ENCODE measurements at regions not wholly inside any gene's neighbourhood (a gene's known extent, or its start where the extent isn't known, plus 50 kb on each side); places are given as distances from the start of the nearest gene placed in this dataset.
A peak's percentile ranks its signal among the peaks of the same experiment; 100 is the strongest.

GRCh38 chr9:87278971-87279733 is 218.5 kb upstream of the DAPK1 start:
- H3K36me3 ChIP-seq, result no peaks in the 10 kb centered on the region
- DNase-seq, result no peak
- no peaks in the 10 kb centered on the region for H3K27me3 ChIP-seq
- H3K9me3 ChIP-seq, result no peaks in the 10 kb centered on the region
- no peak overlapping the region for H3K4me3 ChIP-seq

GRCh38 chr9:87280421-87280820 is 217.2 kb upstream of the DAPK1 start:
- DNase-seq, result peak; percentile 29
- H3K4me3 ChIP-seq, result no peak overlapping the region
- no peaks in the 10 kb centered on the region for H3K9me3 ChIP-seq
- no peaks in the 10 kb centered on the region for H3K27me3 ChIP-seq
- no peaks in the 10 kb centered on the region for H3K36me3 ChIP-seq

- DNase-seq, result no peak
- no peaks in the 10 kb centered on the region for H3K9me3 ChIP-seq
- no peak overlapping the region for H3K4me3 ChIP-seq
- no peaks in the 10 kb centered on the region for H3K36me3 ChIP-seq
- no peaks in the 10 kb centered on the region for H3K27me3 ChIP-seq
Measured at GRCh38 chr9:87282538-87282937, 215.1 kb upstream of the DAPK1 start.

GRCh38 chr9:87283585-87283984 is 214.1 kb upstream of the DAPK1 start:
- Histone ChIP-seq H3K4me3 (no peak overlapping the region), H3K36me3 (no peaks in the 10 kb centered on the region), H3K9me3 (no peaks in the 10 kb centered on the region), H3K27me3 (no peaks in the 10 kb centered on the region)
- DNase-seq, result no peak

GRCh38 chr9:87285183-87285850 is 212.3 kb upstream of the DAPK1 start:
- peak; percentile 17 for DNase-seq
- no peak overlapping the region for H3K4me3 ChIP-seq
- no peaks in the 10 kb centered on the region for H3K27me3 ChIP-seq
- no peaks in the 10 kb centered on the region for H3K9me3 ChIP-seq
- no peaks in the 10 kb centered on the region for H3K36me3 ChIP-seq

GRCh38 chr9:87286506-87286905 is 211.2 kb upstream of the DAPK1 start:
- Histone ChIP-seq H3K36me3 (no peaks in the 10 kb centered on the region), H3K27me3 (no peaks in the 10 kb centered on the region)
- no peak for DNase-seq

GRCh38 chr9:87290241-87291052 is 207.2 kb upstream of the DAPK1 start:
- no peak overlapping the region for H3K4me3 ChIP-seq
- DNase-seq, result peak; percentile 26
- no peaks in the 10 kb centered on the region for H3K9me3 ChIP-seq

More at GRCh38 chr9:87286506-87286905, 211.2 kb upstream of the DAPK1 start:
- H3K9me3 ChIP-seq, result no peaks in the 10 kb centered on the region
- no peak overlapping the region for H3K4me3 ChIP-seq

GRCh38 chr9:87292449-87293191 is 205.0 kb upstream of the DAPK1 start:
- Histone ChIP-seq H3K9me3 (no peaks in the 10 kb centered on the region), H3K36me3 (no peaks in the 10 kb centered on the region), H3K4me3 (no peak overlapping the region), H3K27me3 (no peaks in the 10 kb centered on the region)
- DNase-seq, result no peak

More at GRCh38 chr9:87290241-87291052, 207.2 kb upstream of the DAPK1 start:
- no peaks in the 10 kb centered on the region for H3K36me3 ChIP-seq
- no peaks in the 10 kb centered on the region for H3K27me3 ChIP-seq

GRCh38 chr9:87294126-87294525 is 203.5 kb upstream of the DAPK1 start:
- no peak overlapping the region for H3K4me3 ChIP-seq
- DNase-seq, result no peak
- no peaks in the 10 kb centered on the region for H3K27me3 ChIP-seq
- H3K9me3 ChIP-seq, result no peaks in the 10 kb centered on the region
- H3K36me3 ChIP-seq, result no peaks in the 10 kb centered on the region

- Histone ChIP-seq H3K4me3 (no peak overlapping the region), H3K27me3 (no peaks in the 10 kb centered on the region), H3K9me3 (no peaks in the 10 kb centered on the region), H3K36me3 (no peaks in the 10 kb centered on the region)
- no peak for DNase-seq
Measured at GRCh38 chr9:87300915-87301314, 196.8 kb upstream of the DAPK1 start.

- DNase-seq, result no peak
- no peak overlapping the region for H3K4me3 ChIP-seq
- no peaks in the 10 kb centered on the region for H3K36me3 ChIP-seq
- no peaks in the 10 kb centered on the region for H3K9me3 ChIP-seq
- no peaks in the 10 kb centered on the region for H3K27me3 ChIP-seq
Measured at GRCh38 chr9:87301371-87301770, 196.3 kb upstream of the DAPK1 start.

GRCh38 chr9:87305151-87305550 is 192.5 kb upstream of the DAPK1 start:
- no peaks in the 10 kb centered on the region for H3K27me3 ChIP-seq
- H3K4me3 ChIP-seq, result no peak overlapping the region
- DNase-seq, result no peak
- no peaks in the 10 kb centered on the region for H3K36me3 ChIP-seq
- H3K9me3 ChIP-seq, result no peaks in the 10 kb centered on the region

- no peak for DNase-seq
- no peak overlapping the region for H3K4me3 ChIP-seq
- H3K9me3 ChIP-seq, result no peaks in the 10 kb centered on the region
- no peaks in the 10 kb centered on the region for H3K36me3 ChIP-seq
- H3K27me3 ChIP-seq, result no peaks in the 10 kb centered on the region
Measured at GRCh38 chr9:87306006-87306405, 191.7 kb upstream of the DAPK1 start.

GRCh38 chr9:87307848-87308247 is 189.8 kb upstream of the DAPK1 start:
- DNase-seq, result no peak
- H3K4me3 ChIP-seq, result no peak overlapping the region
- H3K9me3 ChIP-seq, result no peaks in the 10 kb centered on the region
- no peaks in the 10 kb centered on the region for H3K27me3 ChIP-seq
- H3K36me3 ChIP-seq, result no peaks in the 10 kb centered on the region

GRCh38 chr9:87309236-87309635 is 188.4 kb upstream of the DAPK1 start:
- no peak for DNase-seq
- Histone ChIP-seq H3K9me3 (no peaks in the 10 kb centered on the region; the same call in 1 of the 2 replicates), H3K27me3 (no peaks in the 10 kb centered on the region)

GRCh38 chr9:87310827-87311523 is 186.7 kb upstream of the DAPK1 start:
- no peaks in the 10 kb centered on the region for H3K27me3 ChIP-seq
- H3K4me3 ChIP-seq, result no peak overlapping the region
- no peaks in the 10 kb centered on the region for H3K36me3 ChIP-seq
- DNase-seq, result no peak
- H3K9me3 ChIP-seq, result no peaks in the 10 kb centered on the region; the same call in 1 of the 2 replicates

More at GRCh38 chr9:87309236-87309635, 188.4 kb upstream of the DAPK1 start:
- H3K36me3 ChIP-seq, result no peaks in the 10 kb centered on the region
- H3K4me3 ChIP-seq, result no peak overlapping the region

Measured in MG63 (cell line).